Karpas-422 (cell line): ENCODE measurements at regions not wholly inside any gene's neighbourhood (a gene's known extent, or its start where the extent isn't known, plus 50 kb on each side); places are given as distances from the start of the nearest gene placed in this dataset.

Experiments
- DNase-seq: peaks from one replicate; pipeline ENCODE4 v3.0.0-alpha.2; 2015
- H2AFZ ChIP-seq: fragments of 200-600 bp; sonication (generic); 2 replicates; pipeline ENCODE4 v1.6.1; 2014; ENCODE audit warnings: antibody characterized with exemption, low read length, mixed read lengths
- H3K27ac ChIP-seq: fragments of 200-600 bp; sonication (generic); 2 replicates; pipeline ENCODE4 v1.5.1; 2014; ENCODE audit warnings: mild to moderate bottlenecking, low read length, moderate library complexity
- H3K27me3 ChIP-seq: fragments of 200-600 bp; sonication (generic); 2 replicates; pipeline ENCODE4 v1.6.1; 2014; ENCODE audit warnings: low read length, mixed read lengths
- H3K36me3 ChIP-seq: fragments of 200-600 bp; sonication (generic); 2 replicates; pipeline ENCODE4 v1.6.1; 2014; ENCODE audit warnings: low read length, mixed read lengths; ENCODE audit not compliant: insufficient read depth
- H3K4me1 ChIP-seq: fragments of 200-600 bp; sonication (generic); 2 replicates; pipeline ENCODE4 v1.6.1; 2014; ENCODE audit warnings: mild to moderate bottlenecking, low read length, mixed read lengths
- H3K4me2 ChIP-seq: fragments of 200-600 bp; sonication (generic); 2 replicates; pipeline ENCODE4 v1.6.1; 2014; ENCODE audit warnings: low read length, low read depth, mild to moderate bottlenecking; ENCODE audit not compliant: poor library complexity, severe bottlenecking
- H3K4me3 ChIP-seq: fragments of 200-600 bp; sonication (generic); 2 replicates; pipeline ENCODE4 v1.5.1; 2014; ENCODE audit warnings: mild to moderate bottlenecking, antibody characterized with exemption, low read length, mixed read lengths
- H3K79me2 ChIP-seq: fragments of 200-600 bp; sonication (generic); 2 replicates; pipeline ENCODE4 v1.6.1; 2014; ENCODE audit warnings: mild to moderate bottlenecking, low read length, mixed read lengths
- H3K9ac ChIP-seq: fragments of 200-600 bp; sonication (generic); 2 replicates; pipeline ENCODE4 v1.6.0; 2014; ENCODE audit warnings: low read length
- H3K9me2 ChIP-seq: fragments of 200-600 bp; sonication (generic), shearing (Covaris generic); replicated peaks from 2 replicates; pipeline ENCODE4 v1.6.0; 2014; ENCODE audit warnings: mild to moderate bottlenecking, low read length, moderate library complexity; ENCODE audit not compliant: insufficient read depth
- H3K9me3 ChIP-seq: fragments of 300-700, 200-600 bp; sonication (generic); 2 replicates; pipeline ENCODE4 v1.6.1; 2014; ENCODE audit warnings: low read length, mixed read lengths
- H4K20me1 ChIP-seq: fragments of 200-600 bp; sonication (generic); 2 replicates; pipeline ENCODE4 v1.6.1; 2014; ENCODE audit warnings: mild to moderate bottlenecking, antibody characterized with exemption, low read length, low read depth; ENCODE audit not compliant: insufficient read depth

DNA sequence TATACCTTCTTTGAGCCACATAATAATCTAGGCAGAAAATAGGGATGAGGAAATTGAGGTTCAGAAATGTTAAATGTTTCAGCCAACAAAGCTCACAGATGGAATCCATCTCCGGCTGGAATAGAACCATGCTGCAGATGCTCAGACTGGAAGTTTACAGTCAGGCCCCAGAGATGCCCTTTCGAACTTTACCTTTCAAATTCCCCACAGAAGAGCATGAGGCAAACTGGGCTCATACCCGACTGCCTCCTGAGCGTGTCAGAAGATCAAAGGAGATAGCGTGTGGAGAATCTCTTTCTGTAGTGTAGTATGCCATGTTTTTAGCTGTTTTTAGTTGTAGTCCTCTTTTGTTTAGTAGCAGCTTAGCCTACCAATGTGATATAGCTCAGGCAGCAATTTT, 72.0 kb upstream of the DAP start:
- Histone ChIP-seq H3K27me3 (no peaks in the 10 kb centered on the region), H3K4me1 (peaks cover under 1% of the 10 kb centered on the region; the same call in 1 of the 2 replicates), H3K9ac (no peak overlapping the region), H3K79me2 (no peaks in the 10 kb centered on the region), H3K27ac (no peak overlapping the region), H3K9me3 (no peaks in the 10 kb centered on the region), H3K9me2 (no peaks in the 10 kb centered on the region), H3K4me3 (no peak overlapping the region), H3K4me2 (no peak overlapping the region), H3K36me3 (no peaks in the 10 kb centered on the region), H4K20me1 (no peaks in the 10 kb centered on the region), H2AFZ (no peak overlapping the region)
- DNase-seq: no peak

DNA sequence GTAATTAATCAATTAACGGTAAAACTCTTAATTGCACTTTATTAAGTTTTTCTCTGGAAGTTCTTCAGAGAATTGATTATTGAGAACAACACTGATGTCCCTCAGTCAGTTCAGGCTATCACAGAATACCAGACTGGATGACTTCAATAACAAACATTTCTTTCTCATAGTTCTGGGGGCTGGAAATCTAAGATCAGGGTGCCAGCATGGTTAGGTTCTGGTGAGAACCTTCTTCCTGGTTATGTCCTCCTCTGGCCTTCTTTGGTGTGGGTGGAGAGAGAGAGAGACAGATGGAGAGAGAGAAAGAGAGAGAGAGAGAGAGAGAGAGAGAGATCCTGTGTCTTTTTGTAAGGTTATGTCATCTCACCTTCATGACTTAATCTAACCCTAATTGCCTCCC, 71.4 kb upstream of the DAP start:
- peaks cover 6% of the 10 kb centered on the region for H3K4me1 ChIP-seq
- DNase-seq: no peak
- no peaks in the 10 kb centered on the region for H3K9me3 ChIP-seq
- H3K27ac ChIP-seq: no peak overlapping the region
- H3K4me2 ChIP-seq: no peak overlapping the region
- H3K79me2 ChIP-seq: no peaks in the 10 kb centered on the region
- H3K9me2 ChIP-seq: no peaks in the 10 kb centered on the region
- no peak overlapping the region for H3K4me3 ChIP-seq
- no peaks in the 10 kb centered on the region for H3K36me3 ChIP-seq
- H4K20me1 ChIP-seq: no peaks in the 10 kb centered on the region
- H3K27me3 ChIP-seq: no peaks in the 10 kb centered on the region
- H3K9ac ChIP-seq: no peak overlapping the region
- no peak overlapping the region for H2AFZ ChIP-seq

DNA sequence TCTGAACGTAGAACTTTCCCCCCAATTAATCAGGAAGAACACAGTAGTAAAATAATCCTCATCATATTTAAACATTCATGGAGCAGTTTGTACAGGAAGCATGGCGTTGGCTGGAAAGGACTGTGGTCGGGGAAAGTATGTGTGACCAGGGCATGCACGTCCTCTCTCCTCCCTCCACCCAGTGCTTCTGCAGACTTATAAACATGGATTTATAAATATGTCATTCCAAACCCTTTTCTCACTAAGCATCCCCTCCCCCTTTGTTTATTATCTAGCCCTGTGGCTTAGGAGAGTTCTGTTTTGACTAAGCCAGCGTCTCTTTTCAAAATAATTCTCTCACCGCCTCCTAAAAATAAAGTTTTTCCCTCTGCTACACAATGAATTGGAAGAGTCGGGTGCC, 70.4 kb upstream of the DAP start:
- no peaks in the 10 kb centered on the region for H3K79me2 ChIP-seq
- no peaks in the 10 kb centered on the region for H3K36me3 ChIP-seq
- no peak overlapping the region for H3K4me2 ChIP-seq
- H3K9me2 ChIP-seq: no peaks in the 10 kb centered on the region
- H3K9ac ChIP-seq: no peak overlapping the region
- H3K4me1 ChIP-seq: peaks cover 8% of the 10 kb centered on the region
- H3K9me3 ChIP-seq: no peaks in the 10 kb centered on the region
- no peaks in the 10 kb centered on the region for H4K20me1 ChIP-seq
- H3K27me3 ChIP-seq: no peaks in the 10 kb centered on the region
- no peak for DNase-seq
- no peak overlapping the region for H3K27ac ChIP-seq
- H2AFZ ChIP-seq: no peak overlapping the region
- no peak overlapping the region for H3K4me3 ChIP-seq

GRCh38 chr5:10828241-10828640, 67.2 kb upstream of the DAP start:
- Histone ChIP-seq H3K27me3 (no peaks in the 10 kb centered on the region), H3K4me2 (no peak overlapping the region), H3K79me2 (no peaks in the 10 kb centered on the region), H4K20me1 (no peaks in the 10 kb centered on the region), H3K36me3 (no peaks in the 10 kb centered on the region), H3K4me3 (no peak overlapping the region), H3K9ac (no peak overlapping the region), H3K4me1 (peaks cover 8% of the 10 kb centered on the region), H3K9me2 (no peaks in the 10 kb centered on the region), H2AFZ (no peak overlapping the region), H3K9me3 (no peaks in the 10 kb centered on the region), H3K27ac (no peak overlapping the region)
- DNase-seq: no peak

DNA sequence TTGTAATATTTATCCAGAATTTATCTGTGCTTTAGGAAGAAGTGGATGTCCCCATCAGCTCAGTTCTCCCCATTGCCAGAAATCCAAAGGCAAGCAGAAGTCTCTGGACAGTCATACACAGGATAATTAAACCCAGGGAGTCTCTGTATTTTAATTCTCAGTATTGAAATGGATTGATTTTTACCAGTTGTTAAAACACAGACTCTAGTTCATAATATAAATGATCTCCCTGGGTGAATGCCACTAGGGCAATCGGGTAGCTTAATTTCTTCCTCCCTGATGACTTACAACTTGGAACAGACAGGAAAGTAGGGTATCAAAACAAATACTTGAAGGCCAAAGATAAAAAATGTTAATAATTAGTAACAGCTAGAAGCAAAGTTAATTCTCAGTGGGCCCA, 66.5 kb upstream of the DAP start:
- no peak for DNase-seq
- peaks cover 8% of the 10 kb centered on the region for H3K4me1 ChIP-seq
- no peaks in the 10 kb centered on the region for H3K9me3 ChIP-seq
- H3K27me3 ChIP-seq: no peaks in the 10 kb centered on the region
- H3K4me2 ChIP-seq: no peak overlapping the region
- H3K27ac ChIP-seq: no peak overlapping the region
- no peaks in the 10 kb centered on the region for H4K20me1 ChIP-seq
- no peak overlapping the region for H3K9ac ChIP-seq
- 0 out of 2 replicates have a peak overlapping the region, but pooled peaks have one; percentile 60 for H2AFZ ChIP-seq
- H3K36me3 ChIP-seq: no peaks in the 10 kb centered on the region
- H3K4me3 ChIP-seq: no peak overlapping the region
- no peaks in the 10 kb centered on the region for H3K9me2 ChIP-seq
- H3K79me2 ChIP-seq: no peaks in the 10 kb centered on the region

DNA sequence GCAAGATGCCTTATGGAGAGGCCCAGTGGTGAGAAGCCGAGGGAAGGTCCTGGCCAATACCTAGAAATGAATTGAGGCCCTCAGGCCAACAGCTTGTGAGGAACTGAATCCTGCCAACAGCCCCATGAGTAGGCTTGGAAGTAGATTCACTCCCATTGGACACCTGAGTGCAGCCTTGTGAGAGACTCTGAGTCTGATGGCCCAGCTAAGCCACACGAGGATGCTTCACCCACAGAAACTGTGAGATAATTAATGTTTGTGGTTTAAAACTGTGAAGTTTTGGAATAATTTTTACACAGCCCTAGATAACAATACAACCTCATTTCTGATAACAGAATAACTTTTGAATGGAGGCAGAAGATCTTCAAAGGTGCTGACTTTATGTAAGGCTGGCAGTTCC, 65.9 kb upstream of the DAP start:
- Histone ChIP-seq H3K36me3 (no peaks in the 10 kb centered on the region), H3K79me2 (no peaks in the 10 kb centered on the region), H3K4me3 (no peak overlapping the region)

DNA sequence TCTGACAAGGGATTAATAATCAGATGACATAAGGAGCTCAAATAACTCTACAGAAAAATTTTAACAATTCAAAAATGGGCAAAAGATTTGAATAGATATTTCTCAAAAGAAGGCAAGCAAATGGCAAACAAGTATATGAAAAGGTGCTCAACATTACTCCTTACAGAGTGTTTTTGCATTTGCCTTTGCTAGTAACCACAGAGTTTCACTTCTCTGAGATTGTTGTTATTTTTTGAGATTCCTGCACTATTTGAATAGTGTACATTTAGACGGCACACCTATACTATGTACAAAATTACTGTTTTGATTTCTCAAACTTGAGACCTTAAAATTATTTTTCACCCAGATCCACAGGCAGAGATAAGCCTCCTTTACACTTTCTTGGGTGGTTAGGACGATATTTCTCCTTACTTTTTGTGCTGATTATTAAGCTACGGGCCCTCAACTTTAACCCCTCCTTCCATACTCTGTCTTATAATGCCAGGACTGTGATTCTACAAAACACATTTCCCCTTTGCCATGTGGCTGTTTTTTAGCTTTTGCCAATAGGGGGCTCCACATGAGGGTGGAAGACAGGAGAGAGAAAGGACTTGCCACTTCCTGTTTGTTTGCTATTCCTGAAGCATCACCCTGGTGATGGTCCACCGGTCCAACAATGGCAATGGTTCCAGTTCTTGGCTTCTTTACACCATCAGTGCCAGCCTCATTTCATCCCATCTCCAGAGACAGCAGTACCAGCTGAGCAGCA, 65.0 kb upstream of the DAP start:
- H4K20me1 ChIP-seq: no peaks in the 10 kb centered on the region
- H3K36me3 ChIP-seq: no peaks in the 10 kb centered on the region
- no peaks in the 10 kb centered on the region for H3K9me2 ChIP-seq
- H3K27me3 ChIP-seq: no peaks in the 10 kb centered on the region
- H3K9me3 ChIP-seq: no peaks in the 10 kb centered on the region
- no peak overlapping the region for H3K4me2 ChIP-seq
- no peak overlapping the region for H3K4me3 ChIP-seq
- H3K27ac ChIP-seq: no peak overlapping the region
- DNase-seq: peak; percentile 73
- peaks cover 8% of the 10 kb centered on the region for H3K4me1 ChIP-seq
- H3K79me2 ChIP-seq: no peaks in the 10 kb centered on the region
- H3K9ac ChIP-seq: no peak overlapping the region
- no peak overlapping the region for H2AFZ ChIP-seq

More for the DNA sequence above, 65.9 kb upstream of the DAP start:
- no peak for DNase-seq
- peaks cover 8% of the 10 kb centered on the region for H3K4me1 ChIP-seq
- H3K27ac ChIP-seq: no peak overlapping the region
- no peak overlapping the region for H3K9ac ChIP-seq
- no peaks in the 10 kb centered on the region for H4K20me1 ChIP-seq
- no peaks in the 10 kb centered on the region for H3K27me3 ChIP-seq
- H3K9me3 ChIP-seq: no peaks in the 10 kb centered on the region
- H3K9me2 ChIP-seq: no peaks in the 10 kb centered on the region
- H3K4me2 ChIP-seq: no peak overlapping the region
- H2AFZ ChIP-seq: 0 out of 2 replicates have a peak overlapping the region, but pooled peaks have one; percentile 60

- Histone ChIP-seq H3K9me2 (no peaks in the 10 kb centered on the region), H3K27me3 (no peaks in the 10 kb centered on the region), H3K4me3 (no peak overlapping the region), H3K4me2 (no peak overlapping the region), H3K4me1 (peaks cover 13% of the 10 kb centered on the region), H3K27ac (no peak overlapping the region), H3K79me2 (no peaks in the 10 kb centered on the region), H3K9me3 (no peaks in the 10 kb centered on the region), H3K36me3 (no peaks in the 10 kb centered on the region), H4K20me1 (no peaks in the 10 kb centered on the region), H2AFZ (no peak overlapping the region), H3K9ac (no peak overlapping the region)
- DNase-seq: no peak
Measured at GRCh38 chr5:10812218-10812617, 51.2 kb upstream of the DAP start.
